Peyer's patch (tissue), 4 donors: ENCODE measurements at regions not wholly inside any gene's neighbourhood (a gene's known extent, or its start where the extent isn't known, plus 50 kb on each side); places are given as distances from the start of the nearest gene placed in this dataset.

Source experiments
- DNase-seq, 3 donors: peaks; one replicate each; pipeline ENCODE4 v3.0.0-alpha.2; 2017 to 2019
- H3K27ac ChIP-seq, 4 donors: fragments of 200-600 bp; sonication (generic); one replicate each; pipeline ENCODE4 v1.5.1; 2016 to 2019
- H3K27me3 ChIP-seq, 2 donors: fragments of 200-600 bp; sonication (generic); one replicate each; pipeline ENCODE4 v1.5.1; 2019
- H3K36me3 ChIP-seq, 3 donors: fragments of 200-600 bp; sonication (generic); one replicate each; pipeline ENCODE4 v1.5.1; 2016 to 2019
- H3K4me1 ChIP-seq, 4 donors: fragments of 200-600 bp; sonication (generic); one replicate each; pipeline ENCODE4 v1.5.1; 2016 to 2019
- H3K4me3 ChIP-seq, 4 donors: fragments of 200-600 bp; sonication (generic); 1 replicate in 3 of 4; 2 replicates in 1 of 4; pipeline ENCODE4 v1.5.1; 2016 to 2019; ENCODE audit warnings: mild to moderate bottlenecking in 1 of 4
- H3K9me3 ChIP-seq, 4 donors: fragments of 200-600 bp; sonication (generic); one replicate each; pipeline ENCODE4 v1.5.1; 2016 to 2019; ENCODE audit warnings: mild to moderate bottlenecking in 1 of 4
- POLR2A ChIP-seq, 2 donors: fragments of 450-650 bp; IDR thresholded peaks; one replicate each; pipeline ENCODE4 v1.5.1; 2017; ENCODE audit warnings: antibody characterized with exemption in 2 of 2, mild to moderate bottlenecking in 2 of 2, moderate library complexity in 2 of 2
- TF ChIP-seq, protein P1 (sequence below), 6 experiments: fragments of 450-650 bp in 4 of 6; fragments of 200-600 bp in 2 of 6; sonication (generic) in 1 of 6; IDR thresholded peaks; one replicate each; pipeline ENCODE4 v1.5.1; 2017 to 2019; ENCODE audit warnings: antibody characterized with exemption in 6 of 6, mild to moderate bottlenecking in 3 of 6, moderate library complexity in 1 of 6

DNA sequence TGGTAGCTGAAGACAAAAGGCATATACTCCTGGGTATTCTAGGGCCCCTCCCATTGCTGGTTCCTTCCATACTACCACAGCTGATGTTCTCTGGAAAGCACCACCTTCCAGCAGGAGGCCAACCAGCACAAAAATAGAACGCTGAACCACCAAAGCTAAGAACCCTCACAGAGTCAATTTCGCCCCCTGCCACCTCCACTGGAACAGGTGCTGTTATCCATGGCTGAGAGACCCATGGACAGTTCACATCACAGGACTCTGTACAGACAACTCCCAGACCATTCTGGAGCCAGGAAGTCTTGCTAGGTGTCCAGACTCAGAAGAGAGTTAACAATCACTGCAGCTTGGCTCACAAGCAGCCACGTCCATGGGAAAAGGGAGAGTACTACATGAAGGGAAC, 1851.5 kb upstream of the NUDT12 start:
- Histone ChIP-seq H3K27ac (no peak overlapping the region), H3K27me3 (no peaks in the 10 kb centered on the region), H3K4me1 (no peaks in the 10 kb centered on the region), H3K4me3 (no peak overlapping the region), H3K9me3 (no peaks in the 10 kb centered on the region), H3K36me3 (no peaks in the 10 kb centered on the region)
- TF ChIP-seq, protein P1, sequence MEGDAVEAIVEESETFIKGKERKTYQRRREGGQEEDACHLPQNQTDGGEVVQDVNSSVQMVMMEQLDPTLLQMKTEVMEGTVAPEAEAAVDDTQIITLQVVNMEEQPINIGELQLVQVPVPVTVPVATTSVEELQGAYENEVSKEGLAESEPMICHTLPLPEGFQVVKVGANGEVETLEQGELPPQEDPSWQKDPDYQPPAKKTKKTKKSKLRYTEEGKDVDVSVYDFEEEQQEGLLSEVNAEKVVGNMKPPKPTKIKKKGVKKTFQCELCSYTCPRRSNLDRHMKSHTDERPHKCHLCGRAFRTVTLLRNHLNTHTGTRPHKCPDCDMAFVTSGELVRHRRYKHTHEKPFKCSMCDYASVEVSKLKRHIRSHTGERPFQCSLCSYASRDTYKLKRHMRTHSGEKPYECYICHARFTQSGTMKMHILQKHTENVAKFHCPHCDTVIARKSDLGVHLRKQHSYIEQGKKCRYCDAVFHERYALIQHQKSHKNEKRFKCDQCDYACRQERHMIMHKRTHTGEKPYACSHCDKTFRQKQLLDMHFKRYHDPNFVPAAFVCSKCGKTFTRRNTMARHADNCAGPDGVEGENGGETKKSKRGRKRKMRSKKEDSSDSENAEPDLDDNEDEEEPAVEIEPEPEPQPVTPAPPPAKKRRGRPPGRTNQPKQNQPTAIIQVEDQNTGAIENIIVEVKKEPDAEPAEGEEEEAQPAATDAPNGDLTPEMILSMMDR (IDR thresholded peaks at IDR 0.05): no peak
- TF ChIP-seq POLR2A (IDR thresholded peaks at IDR 0.05): no peak
- no peak for DNase-seq

DNA sequence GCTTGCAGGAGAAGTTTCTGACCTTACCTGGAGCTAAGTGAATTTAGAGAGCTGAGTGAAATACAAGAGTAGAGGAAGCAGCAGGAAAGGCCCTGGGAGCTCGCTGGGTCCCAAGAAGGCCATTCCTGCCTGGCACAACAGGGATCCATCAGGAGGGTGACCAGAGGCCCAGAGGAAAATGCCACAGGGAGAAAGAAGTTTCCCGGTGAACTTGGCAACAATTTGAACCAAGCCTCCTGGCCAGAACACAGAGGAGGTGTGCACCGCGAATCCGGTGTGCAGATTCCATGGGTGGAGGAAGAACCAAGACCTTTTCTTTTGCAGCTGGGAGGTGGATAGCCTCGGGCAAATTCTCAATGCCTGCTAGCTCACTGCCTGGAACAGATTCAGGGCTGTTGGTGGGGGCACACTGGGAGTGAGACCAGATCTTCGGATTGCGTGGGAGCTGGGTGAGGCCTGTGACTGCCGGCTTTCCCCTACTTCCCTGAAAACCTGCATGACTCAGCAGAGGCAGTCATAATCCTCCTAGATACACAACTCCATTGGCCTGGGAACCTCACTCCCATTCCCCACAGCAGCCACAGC, 1850.9 kb upstream of the NUDT12 start:
- DNase-seq: no peak

DNA sequence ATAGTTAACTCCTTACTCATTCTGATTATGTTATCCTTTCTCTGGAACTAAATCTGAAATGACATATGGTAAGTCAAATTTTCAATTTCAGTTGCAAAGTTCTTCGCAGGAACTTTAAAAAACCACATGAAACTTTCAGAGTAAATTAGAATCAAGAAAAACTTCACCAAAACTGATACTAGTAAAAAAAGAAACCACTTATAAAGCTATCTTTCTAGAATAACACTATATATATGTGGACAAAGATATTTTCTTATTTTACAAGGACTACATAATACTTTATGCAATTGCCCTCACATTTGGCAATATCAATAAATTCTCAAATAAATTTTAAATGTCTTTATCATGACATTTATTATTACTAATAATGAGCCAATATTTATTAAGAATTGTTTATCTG, 1847.1 kb upstream of the NUDT12 start:
- Histone ChIP-seq H3K4me1 (no peaks in the 10 kb centered on the region), H3K27me3 (no peaks in the 10 kb centered on the region), H3K36me3 (no peaks in the 10 kb centered on the region), H3K4me3 (no peak overlapping the region), H3K9me3 (no peaks in the 10 kb centered on the region), H3K27ac (no peak overlapping the region)
- TF ChIP-seq, protein P1 (IDR thresholded peaks at IDR 0.05): no peak
- TF ChIP-seq POLR2A (IDR thresholded peaks at IDR 0.05): no peak
- DNase-seq: no peak

More for the DNA sequence above, 1850.9 kb upstream of the NUDT12 start:
- no peaks in the 10 kb centered on the region for H3K27me3 ChIP-seq
- H3K9me3 ChIP-seq: no peaks in the 10 kb centered on the region
- no peaks in the 10 kb centered on the region for H3K36me3 ChIP-seq
- TF ChIP-seq POLR2A (IDR thresholded peaks at IDR 0.05): no peak
- TF ChIP-seq, protein P1 (IDR thresholded peaks at IDR 0.05): no peak
- no peak overlapping the region for H3K4me3 ChIP-seq
- no peak overlapping the region for H3K27ac ChIP-seq
- H3K4me1 ChIP-seq: no peaks in the 10 kb centered on the region

DNA sequence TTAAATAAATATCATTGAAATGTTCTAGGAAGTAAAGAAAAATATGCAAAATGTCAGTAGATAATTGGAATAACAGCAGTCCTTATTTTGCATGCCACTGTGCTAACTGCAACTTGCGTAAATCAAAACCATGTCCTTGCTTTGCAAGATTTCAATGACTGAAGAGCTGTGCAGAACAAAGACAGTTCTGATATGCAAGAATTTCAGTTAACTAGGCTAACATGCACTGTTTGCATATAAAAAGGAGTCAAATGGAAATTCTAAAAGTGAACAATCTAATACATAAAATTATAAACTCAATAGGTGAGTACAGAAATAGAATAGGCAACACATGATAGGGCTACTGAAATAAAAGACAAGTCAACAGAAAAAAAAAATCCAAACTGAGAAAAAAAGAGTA, 1844.6 kb upstream of the NUDT12 start:
- Histone ChIP-seq H3K4me3 (no peak overlapping the region), H3K27me3 (no peaks in the 10 kb centered on the region), H3K27ac (no peak overlapping the region), H3K4me1 (no peaks in the 10 kb centered on the region), H3K9me3 (no peaks in the 10 kb centered on the region), H3K36me3 (no peaks in the 10 kb centered on the region)
- no peak for DNase-seq
- TF ChIP-seq POLR2A (IDR thresholded peaks at IDR 0.05): no peak
- TF ChIP-seq, protein P1 (IDR thresholded peaks at IDR 0.05): no peak

DNA sequence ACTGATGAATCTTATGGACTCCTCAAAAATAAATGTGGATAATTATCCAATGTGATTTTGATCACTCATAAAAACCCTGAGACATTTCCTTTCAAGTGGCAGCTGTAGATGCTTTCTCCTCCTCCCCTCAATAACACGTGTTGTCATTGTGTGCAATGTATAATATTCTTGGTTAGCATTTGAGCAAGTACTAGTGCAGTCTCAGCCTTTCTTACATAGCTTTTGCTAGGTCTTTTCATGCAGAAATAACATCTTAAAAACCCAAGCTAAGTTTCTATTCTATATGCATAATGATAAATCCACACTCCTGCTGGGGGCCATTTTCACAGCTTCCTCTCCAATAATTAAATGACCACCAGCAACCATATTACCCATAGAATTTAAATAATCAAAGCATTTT, 1835.2 kb upstream of the NUDT12 start:
- Histone ChIP-seq H3K4me3 (no peak overlapping the region), H3K9me3 (no peaks in the 10 kb centered on the region), H3K4me1 (no peaks in the 10 kb centered on the region), H3K27ac (no peak overlapping the region), H3K27me3 (no peaks in the 10 kb centered on the region), H3K36me3 (no peaks in the 10 kb centered on the region)
- no peak for TF ChIP-seq POLR2A (IDR thresholded peaks at IDR 0.05)
- TF ChIP-seq, protein P1 (IDR thresholded peaks at IDR 0.05): no peak
- no peak for DNase-seq

DNA sequence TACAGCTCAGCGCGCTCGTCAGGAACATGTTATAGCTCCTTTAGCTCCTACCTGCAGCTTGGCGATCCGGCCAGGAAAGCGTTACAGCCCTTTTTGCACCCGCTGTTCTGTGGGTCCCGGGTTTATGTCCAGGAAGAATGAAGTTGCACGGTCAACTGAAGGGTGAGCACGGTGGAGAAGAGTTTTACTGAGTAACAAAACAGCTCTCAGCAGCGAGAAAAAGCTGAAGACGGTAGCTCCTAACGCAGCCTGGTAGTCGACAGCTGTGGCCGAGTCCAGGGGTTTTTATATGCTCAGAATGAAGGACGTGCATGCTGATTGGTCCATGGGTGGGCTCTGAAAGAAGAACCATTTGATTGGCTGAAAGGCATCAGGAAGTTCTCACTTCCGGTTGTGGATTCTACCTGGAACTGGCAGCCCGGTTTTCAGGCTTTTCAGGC, 1830.1 kb upstream of the NUDT12 start:
- TF ChIP-seq, protein P1 (IDR thresholded peaks at IDR 0.05): no peak
- no peak for TF ChIP-seq POLR2A (IDR thresholded peaks at IDR 0.05)
- no peak overlapping the region for H3K4me3 ChIP-seq
- no peak overlapping the region for H3K27ac ChIP-seq
- H3K9me3 ChIP-seq: no peaks in the 10 kb centered on the region
- no peaks in the 10 kb centered on the region for H3K27me3 ChIP-seq
- no peaks in the 10 kb centered on the region for H3K36me3 ChIP-seq
- H3K4me1 ChIP-seq: no peaks in the 10 kb centered on the region
- no peak for DNase-seq
